ENCODE measurements at regions not wholly inside any gene's neighbourhood (a gene's known extent, or its start where the extent isn't known, plus 50 kb on each side); places are given as distances from the start of the nearest gene placed in this dataset.

DNA sequence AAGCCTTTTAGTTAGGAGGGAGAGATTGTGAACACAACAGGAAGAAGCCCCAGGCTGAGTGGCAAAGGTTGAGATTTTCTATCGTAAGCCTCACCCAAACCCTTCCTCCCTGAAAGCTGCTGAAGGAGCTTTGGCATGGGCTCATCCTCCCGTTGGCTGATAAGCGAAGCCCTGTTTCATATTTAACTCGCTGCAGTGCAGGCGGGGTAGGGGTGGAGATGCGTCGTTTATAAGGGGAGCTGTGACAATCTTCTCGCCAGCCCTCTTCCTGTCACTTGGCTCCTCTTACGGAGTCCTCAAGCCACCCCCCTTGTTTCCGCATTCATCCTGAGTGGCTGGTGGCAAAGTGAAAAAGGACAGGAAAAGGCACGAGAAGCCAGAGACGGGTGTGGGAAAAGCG is 137.0 kb downstream of the OR4C45 start:
- TF ChIP-seq EZH2phosphoT487 (IDR thresholded peaks at IDR 0.05; ENCODE audit: borderline replicate concordance, low read depth, low read length): no peak
- no peak for TF ChIP-seq CTCF (conservative IDR thresholded peaks at IDR 0.05; ENCODE audit: low read length)

Data from OCI-LY7 (cell line).